Panc1 (cell line): ENCODE measurements at regions not wholly inside any gene's neighbourhood (a gene's known extent, or its start where the extent isn't known, plus 50 kb on each side); places are given as distances from the start of the nearest gene placed in this dataset.

Experiments
- CTCF ChIP-seq: fragments of 450-650 bp; IDR thresholded peaks from 2 replicates; pipeline ENCODE4 v1.5.1; 2017; ENCODE audit warnings: mild to moderate bottlenecking
- REST ChIP-seq, 2 experiments: IDR thresholded peaks; 2 replicates each; pipeline ENCODE4 v1.6.1; 2011 to 2012; ENCODE audit warnings: low read depth in 2 of 2, control low read depth in 1 of 2, low read length in 1 of 2, mild to moderate bottlenecking in 1 of 2, moderate library complexity in 1 of 2; ENCODE audit not compliant: insufficient read depth in 1 of 2
- TCF7L2 ChIP-seq: IDR thresholded peaks from 2 replicates; pipeline ENCODE4 v1.6.1; 2011; ENCODE audit warnings: mild to moderate bottlenecking, low read depth, low read length, inconsistent platforms

- no peak for TF ChIP-seq CTCF
- TF ChIP-seq TCF7L2: no peak
- no peak for TF ChIP-seq REST (IDR thresholded peaks at IDR 0.05; ENCODE audit: insufficient read depth in 1 of 2, low read depth in 2 of 2, low read length in 1 of 2)
Observed at GRCh38 chr6:153588330-153588729, 450.7 kb upstream of the OPRM1 start.
